ENCODE measurements at regions not wholly inside any gene's neighbourhood (a gene's known extent, or its start where the extent isn't known, plus 50 kb on each side); places are given as distances from the start of the nearest gene placed in this dataset.

DNA sequence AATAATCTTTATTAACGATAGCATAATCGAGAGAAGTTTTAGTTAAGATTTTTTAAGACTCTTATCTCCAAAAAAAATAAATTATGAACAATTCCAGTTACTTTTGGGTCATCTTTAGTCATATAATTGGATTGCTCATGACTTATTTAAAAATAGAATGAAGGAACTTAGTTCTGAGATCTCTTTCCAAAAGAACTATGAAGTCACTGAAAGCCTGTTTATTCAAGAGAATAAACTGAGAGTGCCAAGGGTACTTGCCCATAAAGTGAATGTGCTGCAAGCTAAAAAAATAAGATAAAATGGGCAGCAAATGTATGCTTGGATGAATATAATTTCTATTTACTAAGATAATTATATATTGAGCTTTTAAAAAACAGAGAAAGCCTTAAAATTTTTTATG, 176.5 kb upstream of the PLSCR5 start:
- DNase-seq (ENCODE audit: low read depth, low spot score): no peak
- Histone ChIP-seq H3K4me3 (ENCODE audit: low read depth, low read length) (no peak overlapping the region), H3K27me3 (ENCODE audit: control insufficient read depth, insufficient read depth, low read length) (no peaks in the 10 kb centered on the region), H3K27ac (ENCODE audit: low read depth, low read length) (no peak overlapping the region), H3K9me3 (ENCODE audit: control insufficient read depth, insufficient read depth, low read length) (no peaks in the 10 kb centered on the region)
- CTCF ChIA-PET: no interaction called here
- POLR2A ChIA-PET: no interaction called here
- TF ChIP-seq, protein P1, sequence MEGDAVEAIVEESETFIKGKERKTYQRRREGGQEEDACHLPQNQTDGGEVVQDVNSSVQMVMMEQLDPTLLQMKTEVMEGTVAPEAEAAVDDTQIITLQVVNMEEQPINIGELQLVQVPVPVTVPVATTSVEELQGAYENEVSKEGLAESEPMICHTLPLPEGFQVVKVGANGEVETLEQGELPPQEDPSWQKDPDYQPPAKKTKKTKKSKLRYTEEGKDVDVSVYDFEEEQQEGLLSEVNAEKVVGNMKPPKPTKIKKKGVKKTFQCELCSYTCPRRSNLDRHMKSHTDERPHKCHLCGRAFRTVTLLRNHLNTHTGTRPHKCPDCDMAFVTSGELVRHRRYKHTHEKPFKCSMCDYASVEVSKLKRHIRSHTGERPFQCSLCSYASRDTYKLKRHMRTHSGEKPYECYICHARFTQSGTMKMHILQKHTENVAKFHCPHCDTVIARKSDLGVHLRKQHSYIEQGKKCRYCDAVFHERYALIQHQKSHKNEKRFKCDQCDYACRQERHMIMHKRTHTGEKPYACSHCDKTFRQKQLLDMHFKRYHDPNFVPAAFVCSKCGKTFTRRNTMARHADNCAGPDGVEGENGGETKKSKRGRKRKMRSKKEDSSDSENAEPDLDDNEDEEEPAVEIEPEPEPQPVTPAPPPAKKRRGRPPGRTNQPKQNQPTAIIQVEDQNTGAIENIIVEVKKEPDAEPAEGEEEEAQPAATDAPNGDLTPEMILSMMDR (IDR thresholded peaks at IDR 0.05; ENCODE audit: low read depth, low read length): no peak

DNA sequence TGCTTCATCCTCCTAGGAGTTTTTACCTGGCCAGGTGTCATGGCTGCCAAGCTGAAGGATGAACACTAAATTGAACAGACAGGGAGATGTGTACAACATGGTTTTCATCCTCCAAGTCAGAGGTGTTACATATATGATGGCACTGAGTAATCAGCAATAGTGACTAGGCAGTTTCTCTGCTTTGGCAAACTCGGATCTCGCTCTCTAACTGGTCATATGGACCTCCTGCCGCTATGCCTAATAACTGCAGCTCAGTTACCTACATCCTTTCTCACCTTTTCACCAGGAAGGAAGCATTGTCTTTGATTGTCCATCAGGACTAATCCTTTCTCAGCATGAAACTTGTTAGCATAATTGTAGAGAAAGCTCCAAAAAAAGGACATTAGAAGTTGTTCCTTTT, 175.9 kb upstream of the PLSCR5 start:
- no peak for DNase-seq (ENCODE audit: low read depth, low spot score)
- H3K9me3 ChIP-seq (ENCODE audit: control insufficient read depth, insufficient read depth, low read length): no peaks in the 10 kb centered on the region
- CTCF ChIA-PET: no interaction called here
- POLR2A ChIA-PET: no interaction called here
- no peak overlapping the region for H3K4me3 ChIP-seq (ENCODE audit: low read depth, low read length)
- no peaks in the 10 kb centered on the region for H3K27me3 ChIP-seq (ENCODE audit: control insufficient read depth, insufficient read depth, low read length)
- TF ChIP-seq, protein P1 (IDR thresholded peaks at IDR 0.05; ENCODE audit: low read depth, low read length): no peak
- no peak overlapping the region for H3K27ac ChIP-seq (ENCODE audit: low read depth, low read length)

DNA sequence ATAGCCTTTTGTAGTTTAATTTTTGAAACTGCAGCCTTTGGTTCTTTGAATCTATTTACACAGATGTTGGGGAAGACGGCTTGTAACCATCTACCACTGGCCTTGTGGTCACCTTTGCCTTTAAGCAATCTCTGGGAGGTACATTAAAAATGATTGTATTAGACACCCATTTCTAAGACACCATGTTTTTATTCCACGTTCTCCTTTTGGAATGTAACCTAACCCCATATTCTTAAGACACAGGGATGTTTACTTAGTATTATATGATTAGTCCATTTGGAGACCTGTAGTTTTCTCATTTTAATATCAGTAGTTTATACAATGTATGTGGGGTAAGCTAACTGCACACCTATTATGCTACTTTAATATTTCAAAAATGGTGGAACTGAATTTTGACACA, 175.1 kb upstream of the PLSCR5 start:
- POLR2A ChIA-PET: no interaction called here
- TF ChIP-seq, protein P1 (IDR thresholded peaks at IDR 0.05; ENCODE audit: low read depth, low read length): no peak
- no peak overlapping the region for H3K4me3 ChIP-seq (ENCODE audit: low read depth, low read length)
- CTCF ChIA-PET: interaction anchor here (0.6 kb wide), 1 partner anchor 142 kb away, joined by 3 read pairs; no protein-coding TSS in a partner anchor
- no peak overlapping the region for H3K27ac ChIP-seq (ENCODE audit: low read depth, low read length)
- no peak for DNase-seq (ENCODE audit: low read depth, low spot score)
- no peaks in the 10 kb centered on the region for H3K27me3 ChIP-seq (ENCODE audit: control insufficient read depth, insufficient read depth, low read length)
- H3K9me3 ChIP-seq (ENCODE audit: control insufficient read depth, insufficient read depth, low read length): no peaks in the 10 kb centered on the region

DNA sequence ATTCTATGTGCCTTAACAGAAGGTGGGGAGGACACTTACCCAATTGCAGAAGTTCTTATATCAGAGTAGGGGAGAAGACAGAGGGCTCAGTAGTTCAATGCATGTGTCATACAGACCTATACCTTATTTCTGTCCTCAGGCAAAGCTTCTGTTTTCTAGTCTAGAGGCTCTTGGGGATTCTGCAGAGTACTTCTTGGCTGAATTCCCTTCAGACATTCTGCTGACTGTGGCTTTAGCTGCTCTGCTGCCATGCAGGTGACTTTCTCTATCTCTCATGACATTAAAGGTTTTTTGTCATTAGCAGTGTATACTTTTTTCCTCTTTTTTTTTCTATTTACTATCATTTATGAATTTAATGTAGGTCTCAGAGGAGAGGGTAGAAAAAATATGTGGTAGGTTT, 172.8 kb upstream of the PLSCR5 start:
- H3K9me3 ChIP-seq (ENCODE audit: control insufficient read depth, insufficient read depth, low read length): no peaks in the 10 kb centered on the region
- ChIA-PET CTCF (no interaction called here), POLR2A (no interaction called here)
- no peak for DNase-seq (ENCODE audit: low read depth, low spot score)
- TF ChIP-seq, protein P1 (IDR thresholded peaks at IDR 0.05; ENCODE audit: low read depth, low read length): no peak
- no peak overlapping the region for H3K27ac ChIP-seq (ENCODE audit: low read depth, low read length)
- no peak overlapping the region for H3K4me3 ChIP-seq (ENCODE audit: low read depth, low read length)
- H3K27me3 ChIP-seq (ENCODE audit: control insufficient read depth, insufficient read depth, low read length): no peaks in the 10 kb centered on the region

DNA sequence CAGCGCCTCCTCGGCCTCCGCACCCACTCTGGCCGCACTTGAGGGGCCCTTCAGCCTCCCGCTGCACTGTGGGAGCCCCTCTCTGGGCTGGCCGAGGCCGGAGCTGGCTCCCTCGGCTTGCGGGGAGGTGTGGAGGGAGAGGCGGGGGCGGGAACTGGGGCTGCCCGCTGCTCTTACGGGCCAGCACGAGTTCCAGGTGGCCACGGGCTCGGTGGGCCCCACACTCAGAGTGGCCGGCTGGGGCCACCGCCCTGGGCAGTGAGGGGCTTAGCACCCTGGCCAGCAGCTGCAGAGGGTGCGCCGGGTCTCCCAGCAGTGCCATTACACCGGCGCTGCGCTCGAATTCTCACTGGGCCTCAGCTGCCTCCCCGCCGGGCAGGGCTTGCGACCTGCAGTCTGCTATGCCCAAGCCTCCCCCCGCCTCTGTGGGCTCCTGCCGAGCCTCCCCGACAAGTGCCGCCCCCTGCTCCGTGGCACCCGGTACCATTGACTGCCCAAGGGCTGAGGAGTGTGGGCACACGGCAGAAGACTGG, 167.1 kb upstream of the PLSCR5 start:
- DNase-seq (ENCODE audit: low read depth, low spot score): no peak
- TF ChIP-seq, protein P1 (IDR thresholded peaks at IDR 0.05; ENCODE audit: low read depth, low read length): no peak
- Histone ChIP-seq H3K4me3 (ENCODE audit: low read depth, low read length) (no peak overlapping the region), H3K9me3 (ENCODE audit: control insufficient read depth, insufficient read depth, low read length) (peaks cover 8% of the 10 kb centered on the region), H3K27ac (ENCODE audit: low read depth, low read length) (no peak overlapping the region), H3K27me3 (ENCODE audit: control insufficient read depth, insufficient read depth, low read length) (no peaks in the 10 kb centered on the region)
- POLR2A ChIA-PET: no interaction called here
- CTCF ChIA-PET: interaction anchor here (1.7 kb wide), 1 partner anchor 420 kb away, joined by 5 read pairs; no protein-coding TSS in a partner anchor
